Heart right ventricle (tissue), 16 donors: ENCODE measurements at regions not wholly inside any gene's neighbourhood (a gene's known extent, or its start where the extent isn't known, plus 50 kb on each side); places are given as distances from the start of the nearest gene placed in this dataset.
"Not testable (repeated sequence)": the region's sequence is repeated elsewhere in the genome, so short reads cannot be mapped to it uniquely, and the experiment has no call there.

Experiments
- ATAC-seq, 8 donors: fragments of 200-7000 bp; cut with Tn5 transposase; one replicate each; pipeline ENCODE4 v1.9.1; 2020; ENCODE audit warnings: mild to moderate bottlenecking in 8 of 8, moderate library complexity in 8 of 8, moderate number of reproducible peaks in 1 of 8
- DNase-seq, 2 donors: peaks; one replicate each; pipeline ENCODE4 v3.0.0-alpha.2; 2020
- H3K27ac ChIP-seq, 10 donors: fragments of 200-600 bp; sonication (generic) in 2 of 10; one replicate each; pipeline versions ENCODE4 v1.5.0 to v1.8.0; 2020 to 2022; ENCODE audit warnings: mild to moderate bottlenecking in 3 of 10
- H3K27me3 ChIP-seq, 7 donors: fragments of 200-600 bp; one replicate each; pipeline ENCODE4 v1.8.0; 2021 to 2022; ENCODE audit warnings: mild to moderate bottlenecking in 2 of 7
- H3K36me3 ChIP-seq, 9 donors: fragments of 200-600 bp; sonication (generic) in 1 of 9; one replicate each; pipeline versions ENCODE4 v1.5.0 to v1.8.0; 2020 to 2022; ENCODE audit warnings: mild to moderate bottlenecking in 2 of 9
- H3K4me1 ChIP-seq, 9 donors: fragments of 200-600 bp; sonication (generic) in 1 of 9; one replicate each; pipeline versions ENCODE4 v1.5.0 to v1.8.0; 2020 to 2022; ENCODE audit warnings: mild to moderate bottlenecking in 4 of 9
- H3K4me3 ChIP-seq, 10 donors: fragments of 200-600 bp; sonication (generic) in 2 of 10; one replicate each; pipeline versions ENCODE4 v1.5.0 to v1.8.0; 2020 to 2022; ENCODE audit warnings: mild to moderate bottlenecking in 7 of 10, moderate library complexity in 2 of 10
- H3K9me3 ChIP-seq, 11 donors: fragments of 200-600 bp in 10 of 11; sonication (generic) in 2 of 11; one replicate each; pipeline versions ENCODE4 v1.5.0 to v1.8.0; 2013 to 2022; ENCODE audit warnings: mild to moderate bottlenecking in 2 of 11, control low read depth in 1 of 11, moderate library complexity in 1 of 11
- CTCF ChIP-seq, 9 donors: fragments of 200-600 bp; sonication (generic) in 2 of 9; IDR thresholded peaks; one replicate each; pipeline versions ENCODE4 v1.5.0 to v1.8.0; 2021 to 2022; ENCODE audit warnings: antibody characterized with exemption in 9 of 9, mild to moderate bottlenecking in 5 of 9, moderate library complexity in 1 of 9
- WGBS, 2 donors: extraction: QIAGEN DNeasy Blood & Tissue Kit; methylation state at CpG; one replicate each; pipeline ENCODE4 v1.1.7; 2013; ENCODE audit warnings: inconsistent platforms in 1 of 2; 5-methylcytosine and 5-hydroxymethylcytosine counted together
- intact Hi-C, 10 donors: fragments of 100-400 bp; cut with DNase I; formaldehyde crosslinking; loops; one replicate each; pipeline versions ENCODE4 v1.11.1 to v1.14.2; 2022
- donor health status: Arrhythmogenic right ventricular cardiomyopathy.
- donor health status: ischemic (EF 13 %, LVEDD 7.1; RV severe dilation, severe dysfunction).
- donor health status: healthy with polysubstance abuse.
- donor health status: DM: no; HTN: yes; CAD: no.
- donor health status: DM: no; HTN: no; CAD: no.
- donor health status: ischemic (EF 25% LVEDD 6.9; RV normal size, moderate dysfunction).
- donor health status: ischemic (EF 25% LVEDD 5.7; RV mildly dilated, moderate dysfunction).
- donor health status: healthy.
- donor health status: DM: yes; HTN: yes; CAD: no.
- donor health status: Ischemic cardiomyopathy.
- donor health status: ischemic (EF 35%, LVEDD 5.7; RV mildly dilated, moderate dysfunction).
- donor health status: nonischemic (EF 11% LVEDD 7.7; RV severe dilation, severe dysfunction).
- donor health status: DM: yes; HTN: yes; CAD: no.
- donor health status: PGD.
- donor health status: ischemic (EF 29% LVEDD 5.4; RV normal size, mild dysfunction).
- donor health status: nonischemic (EF 23%, LVEDD 6.1; RV moderate dilation, normal function).

- TF ChIP-seq CTCF (IDR thresholded peaks at IDR 0.05) = no peak
- Histone ChIP-seq H3K4me1 (no peaks in the 10 kb centered on the region), H3K36me3 (no peaks in the 10 kb centered on the region), H3K4me3 (no peak overlapping the region), H3K9me3 (no peaks in the 10 kb centered on the region), H3K27me3 (no peaks in the 10 kb centered on the region), H3K27ac (no peak overlapping the region)
- ATAC-seq (no peak), DNase-seq (no peak)
- 44 to 62% methylated on average over 2 of the region's 2 CpGs for WGBS, 2 donors
- intact Hi-C loops = no loop called here
Measured at GRCh38 chr3:147090461-147090860, 315.9 kb downstream of the ZIC4 start.

- ATAC-seq (no peak), DNase-seq (no peak)
- no peak for TF ChIP-seq CTCF (IDR thresholded peaks at IDR 0.05)
- no peaks in the 10 kb centered on the region for H3K9me3 ChIP-seq
- intact Hi-C loops = loop anchor here in 1 of 10 donors (1.0 kb wide), 1 partner anchor 11 kb away; no protein-coding TSS in a partner anchor
- no peak overlapping the region for H3K4me3 ChIP-seq
- H3K36me3 ChIP-seq = no peaks in the 10 kb centered on the region
- H3K27ac ChIP-seq = no peak overlapping the region
- 78 to 79% methylated on average over 5 of the region's 5 CpGs for WGBS, 2 donors
- H3K4me1 ChIP-seq = no peaks in the 10 kb centered on the region
- no peaks in the 10 kb centered on the region for H3K27me3 ChIP-seq
Measured at GRCh38 chr3:147089286-147089685, 317.1 kb downstream of the ZIC4 start.

- ATAC-seq, intact Hi-C loops, DNase-seq, H3K4me3 ChIP-seq, H3K27me3 ChIP-seq, H3K36me3 ChIP-seq, H3K4me1 ChIP-seq, H3K27ac ChIP-seq: not testable (repeated sequence)
- WGBS, 2 donors = 72 to 76% methylated on average over 6 of the region's 6 CpGs
- peaks cover 0 to 42% (median 9%) of the 10 kb centered on the region in 11 donors for H3K9me3 ChIP-seq
Measured at GRCh38 chr3:147059500-147059899, 346.8 kb downstream of the ZIC4 start.

- H3K27ac ChIP-seq = no peak overlapping the region
- no peak for TF ChIP-seq CTCF (IDR thresholded peaks at IDR 0.05)
- no peak overlapping the region for H3K4me3 ChIP-seq
- peaks cover 0 to 25% (median 10%) of the 10 kb centered on the region in 11 donors for H3K9me3 ChIP-seq
- ATAC-seq (no peak), DNase-seq (no peak)
- intact Hi-C loops = loop anchor here in 2 of 10 donors (5.0 to 10.0 kb wide), 2 partner anchors 65 to 877 kb away; no protein-coding TSS in a partner anchor
- no peaks in the 10 kb centered on the region for H3K36me3 ChIP-seq
- H3K4me1 ChIP-seq = no peaks in the 10 kb centered on the region
- WGBS, 2 donors = 82 to 85% methylated on average over 9 of the region's 9 CpGs
- no peaks in the 10 kb centered on the region for H3K27me3 ChIP-seq
Measured at GRCh38 chr3:147049821-147050220, 356.5 kb downstream of the ZIC4 start.

GRCh38 chr3:147049305-147049704, 357.0 kb downstream of the ZIC4 start:
- Histone ChIP-seq H3K36me3 (no peaks in the 10 kb centered on the region), H3K27ac (no peak overlapping the region), H3K9me3 (peaks cover 0 to 20% (median 4%) of the 10 kb centered on the region in 11 donors), H3K27me3 (no peaks in the 10 kb centered on the region), H3K4me1 (no peaks in the 10 kb centered on the region), H3K4me3 (no peak overlapping the region)
- 90% methylated on average over 3 of the region's 3 CpGs for WGBS, 2 donors
- ATAC-seq (no peak), DNase-seq (no peak)
- intact Hi-C loops = loop anchor here in 1 of 10 donors (10.0 kb wide), 1 partner anchor 65 kb away; no protein-coding TSS in a partner anchor
- no peak for TF ChIP-seq CTCF (IDR thresholded peaks at IDR 0.05)
